Urothelium cell line (cell line): ENCODE measurements at regions not wholly inside any gene's neighbourhood (a gene's known extent, or its start where the extent isn't known, plus 50 kb on each side); places are given as distances from the start of the nearest gene placed in this dataset.

ENCODE experiments used
- DNase-seq: peaks from one replicate; pipeline ENCODE4 v3.0.0; 2011; ENCODE audit warnings: low spot score, mixed read lengths
- FAIRE-seq: peaks from 2 replicates; lab custom pipeline; 2011; peaks lifted over from hg19 to GRCh38; lab: Jason Lieb, UNC

DNA sequence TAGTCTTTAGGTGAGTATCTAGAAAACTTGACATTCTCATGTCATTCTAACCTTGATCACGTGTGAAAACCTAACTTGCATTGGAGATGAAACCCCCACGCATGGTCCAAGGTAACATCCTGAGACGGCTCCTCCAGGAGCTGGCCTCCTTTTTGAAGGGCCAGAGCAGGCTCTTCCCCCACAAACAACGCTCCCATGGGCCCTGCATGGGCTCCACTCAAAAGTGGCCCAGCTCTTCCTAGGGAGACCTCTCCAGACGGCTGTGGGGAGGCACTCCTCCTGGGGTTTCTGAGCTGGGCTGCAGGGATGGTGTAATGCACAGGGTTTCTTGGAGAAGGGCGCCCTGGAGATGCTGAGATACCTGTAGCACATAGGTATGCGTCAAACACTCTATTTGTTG, 296.2 kb upstream of the IRX1 start:
- no peak for FAIRE-seq

DNA sequence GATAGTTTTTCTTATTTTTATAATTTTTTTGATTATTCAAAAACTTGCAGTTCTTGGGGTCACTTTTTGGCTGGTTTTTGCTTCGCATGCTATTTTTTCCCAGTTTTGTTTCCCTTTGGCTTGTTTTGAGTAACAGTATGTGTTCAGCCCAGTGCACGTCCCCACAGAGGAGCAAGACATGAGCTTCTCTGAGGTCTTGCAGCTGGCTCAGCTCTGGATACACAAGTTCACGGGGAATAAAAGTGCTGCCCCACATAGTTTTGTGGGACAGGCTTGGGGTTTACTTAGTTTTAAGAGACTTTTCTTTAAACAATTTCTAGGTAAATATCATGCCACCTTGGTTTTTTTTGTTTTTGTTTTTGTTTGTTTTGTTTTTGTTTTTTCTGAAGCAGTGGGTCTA, 297.8 kb upstream of the IRX1 start:
- DNase-seq (no peak), FAIRE-seq (no peak)

More for the DNA sequence above, 296.2 kb upstream of the IRX1 start:
- DNase-seq: no peak

DNA sequence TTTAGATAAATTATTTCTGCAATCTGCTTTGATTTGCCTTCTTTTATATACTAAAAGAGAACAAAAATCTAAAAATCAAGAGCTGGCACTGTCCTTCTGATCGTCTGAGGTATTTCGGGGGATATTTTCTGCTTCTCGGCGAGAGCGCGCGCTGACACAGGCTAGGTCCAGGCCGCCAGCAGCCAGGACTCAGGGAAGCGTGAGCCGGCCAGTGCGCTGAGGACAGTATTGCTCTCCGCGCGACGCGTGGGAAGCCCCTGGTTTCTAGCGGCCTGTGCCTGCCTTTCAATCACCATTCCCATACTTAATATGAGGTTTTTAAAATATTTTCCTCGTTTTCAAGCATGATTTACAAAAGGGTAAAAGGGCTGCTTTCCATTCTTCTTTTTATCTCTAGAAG, 307.3 kb upstream of the IRX1 start:
- no peak for FAIRE-seq
- no peak for DNase-seq

DNA sequence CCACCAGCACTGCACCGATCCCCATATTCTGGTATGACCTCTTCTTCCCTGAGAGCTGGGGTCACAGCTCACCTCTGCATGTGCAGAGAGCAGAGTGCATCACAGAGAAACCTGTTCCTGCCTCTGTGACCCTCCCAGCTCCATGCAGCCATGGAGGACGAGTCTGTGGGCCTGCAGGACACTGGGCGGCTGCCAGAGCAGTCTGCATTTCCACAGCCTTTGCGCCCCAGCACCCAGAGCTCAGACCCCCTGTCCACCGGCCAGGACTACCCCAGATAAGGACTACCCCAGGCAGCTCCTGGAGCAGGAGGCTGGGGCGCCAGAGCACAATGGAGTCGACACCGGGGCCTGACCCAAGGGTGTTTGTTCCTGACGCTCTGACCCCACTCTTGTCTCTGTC, 308.1 kb upstream of the IRX1 start:
- no peak for DNase-seq
- FAIRE-seq: no peak

DNA sequence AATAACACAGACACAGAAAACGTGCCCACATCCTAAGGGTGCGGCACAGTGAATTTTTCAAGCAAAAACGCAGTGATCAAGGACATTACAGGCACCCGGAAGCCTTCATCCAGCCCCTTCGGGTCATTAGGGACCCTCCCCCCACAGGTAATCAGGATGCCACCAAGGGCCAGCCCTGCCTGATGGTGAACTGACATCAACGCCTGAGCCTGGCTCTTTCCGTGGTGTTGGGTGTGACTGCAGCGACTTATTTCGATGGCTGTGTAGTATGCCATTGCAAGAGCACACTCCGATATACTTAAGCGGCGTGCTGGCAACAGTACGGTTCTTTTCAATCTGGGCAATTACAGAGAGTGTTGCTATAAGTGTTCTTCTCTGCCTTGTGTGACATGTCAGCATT, 310.0 kb upstream of the IRX1 start:
- FAIRE-seq (no peak), DNase-seq (no peak)

DNA sequence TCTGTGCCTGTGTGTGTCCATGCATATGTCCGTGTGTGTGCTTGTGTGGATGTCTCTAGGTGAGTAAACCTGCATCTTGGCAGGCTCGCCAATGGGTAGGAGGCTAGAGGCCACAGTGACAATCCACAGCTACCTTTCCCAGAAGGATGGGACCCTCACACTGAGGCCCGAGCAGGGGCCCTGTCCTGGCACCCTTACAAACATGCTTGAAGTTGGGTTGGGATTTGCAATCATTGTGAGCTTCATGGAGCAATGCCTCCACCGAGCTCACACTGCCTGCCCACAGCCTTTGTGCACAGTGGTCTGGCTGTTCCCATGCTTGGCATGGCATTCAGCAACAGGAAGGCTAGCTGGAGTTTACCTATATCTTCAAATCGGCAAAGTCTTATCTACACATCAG, 311.1 kb upstream of the IRX1 start:
- no peak for FAIRE-seq

DNA sequence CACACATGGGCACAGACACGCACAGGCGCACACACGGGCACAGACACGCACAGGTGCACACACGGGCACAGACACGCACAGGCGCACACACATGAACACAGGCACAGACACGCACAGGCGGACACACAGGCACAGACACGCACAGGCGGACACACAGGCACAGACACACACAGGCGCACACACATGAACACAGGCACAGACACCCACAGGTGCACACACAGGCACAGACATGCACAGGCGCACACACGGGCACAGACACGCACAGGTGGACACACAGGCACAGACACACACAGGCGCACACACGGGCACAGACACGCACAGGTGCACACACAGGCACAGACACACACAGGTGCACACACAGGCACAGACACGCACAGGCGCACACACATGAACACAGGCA, 312.8 kb upstream of the IRX1 start:
- peak; percentile 89 for FAIRE-seq
- no peak for DNase-seq

More for the DNA sequence above, 311.1 kb upstream of the IRX1 start:
- no peak for DNase-seq

DNA sequence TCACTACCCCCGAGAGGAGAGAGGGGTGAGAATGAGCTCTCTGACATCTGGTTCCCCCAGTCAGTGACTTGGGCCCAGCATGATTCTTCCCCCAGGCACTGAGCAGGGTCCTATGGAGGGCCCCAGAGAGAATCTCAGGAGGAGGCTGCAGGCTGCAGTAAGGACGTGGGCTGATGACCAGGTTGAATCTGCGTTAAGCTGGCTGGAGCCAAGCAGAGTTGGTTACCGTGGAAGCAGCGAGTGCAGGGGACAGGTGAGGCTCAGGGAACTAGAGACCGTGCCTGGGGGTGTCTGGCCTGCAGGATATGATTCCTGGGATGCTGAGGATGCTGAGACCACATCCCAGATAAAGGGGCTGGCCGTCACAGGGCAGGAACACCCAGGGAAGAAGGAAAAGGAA, 314.3 kb upstream of the IRX1 start:
- FAIRE-seq (no peak), DNase-seq (no peak)

DNA sequence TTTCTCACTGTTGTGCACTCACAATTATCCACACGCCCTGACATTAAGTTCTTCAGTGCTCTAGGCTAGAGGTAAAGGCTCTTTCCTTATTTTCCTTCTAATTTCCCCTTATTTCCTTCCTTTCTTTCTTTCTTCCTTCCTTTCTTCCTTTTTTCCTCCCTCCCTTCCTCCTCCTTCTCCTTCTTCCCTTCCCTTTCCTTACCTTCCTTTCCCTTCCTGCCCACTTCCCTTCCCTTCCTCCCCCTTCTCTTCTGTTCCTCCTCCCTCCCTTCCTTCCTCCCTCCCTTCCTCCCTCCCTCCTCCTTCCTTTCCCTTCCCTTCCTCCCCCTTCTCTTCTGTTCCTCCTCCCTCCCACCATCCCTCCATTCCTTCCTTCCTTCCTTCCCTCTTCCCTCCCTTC, 317.0 kb upstream of the IRX1 start:
- no peak for FAIRE-seq
- DNase-seq: no peak

DNA sequence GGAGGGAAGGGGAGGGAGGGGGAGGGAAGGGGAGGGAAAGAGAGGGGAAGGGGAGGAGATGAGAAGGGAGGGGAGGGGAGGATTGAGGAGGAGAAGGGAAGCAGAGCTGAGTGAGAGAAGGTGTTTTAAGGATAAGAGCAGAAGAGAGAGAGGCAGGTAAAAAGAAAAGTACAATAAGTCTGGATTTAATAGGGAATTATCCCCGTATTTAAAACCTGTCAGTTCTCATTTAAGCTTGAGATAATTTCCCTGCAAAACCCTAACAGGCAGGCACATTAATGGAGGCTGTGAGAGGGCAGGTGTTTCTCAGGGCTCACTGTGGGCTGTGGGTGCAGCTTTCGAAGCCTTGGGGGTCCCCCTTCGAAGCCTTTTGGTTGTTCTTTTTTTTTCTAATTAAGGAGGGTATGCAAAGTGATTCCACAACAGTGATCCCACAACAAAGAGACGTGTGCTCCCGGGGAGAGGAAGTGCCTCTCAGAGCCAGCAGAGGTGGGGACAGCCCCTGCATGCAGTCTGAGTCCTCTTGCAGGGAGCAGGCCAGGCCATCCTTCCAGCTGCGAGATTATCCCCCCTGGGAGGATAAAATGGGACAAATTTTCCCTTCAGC, 317.9 kb upstream of the IRX1 start:
- DNase-seq: no peak
- no peak for FAIRE-seq

DNA sequence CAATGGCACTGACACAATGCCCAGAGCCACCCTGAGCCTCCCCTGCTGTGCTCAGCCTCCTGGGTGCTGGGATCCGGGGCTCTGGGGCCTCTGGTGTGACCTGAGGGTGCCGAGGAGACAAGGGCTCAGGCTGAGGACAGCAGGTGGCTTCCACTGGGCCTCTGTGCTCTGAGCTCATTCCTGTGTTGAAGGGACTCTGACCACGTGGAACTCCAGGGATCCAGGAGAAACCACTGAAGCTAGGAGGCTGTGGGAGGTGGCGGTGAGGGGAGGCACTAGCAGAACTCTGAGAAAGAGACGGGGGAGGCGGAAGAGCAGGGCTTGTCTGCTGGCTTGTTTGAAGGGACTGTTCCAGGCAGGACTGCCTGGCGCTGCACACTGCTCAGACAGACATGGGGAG, 318.7 kb upstream of the IRX1 start:
- FAIRE-seq (no peak), DNase-seq (no peak)

DNA sequence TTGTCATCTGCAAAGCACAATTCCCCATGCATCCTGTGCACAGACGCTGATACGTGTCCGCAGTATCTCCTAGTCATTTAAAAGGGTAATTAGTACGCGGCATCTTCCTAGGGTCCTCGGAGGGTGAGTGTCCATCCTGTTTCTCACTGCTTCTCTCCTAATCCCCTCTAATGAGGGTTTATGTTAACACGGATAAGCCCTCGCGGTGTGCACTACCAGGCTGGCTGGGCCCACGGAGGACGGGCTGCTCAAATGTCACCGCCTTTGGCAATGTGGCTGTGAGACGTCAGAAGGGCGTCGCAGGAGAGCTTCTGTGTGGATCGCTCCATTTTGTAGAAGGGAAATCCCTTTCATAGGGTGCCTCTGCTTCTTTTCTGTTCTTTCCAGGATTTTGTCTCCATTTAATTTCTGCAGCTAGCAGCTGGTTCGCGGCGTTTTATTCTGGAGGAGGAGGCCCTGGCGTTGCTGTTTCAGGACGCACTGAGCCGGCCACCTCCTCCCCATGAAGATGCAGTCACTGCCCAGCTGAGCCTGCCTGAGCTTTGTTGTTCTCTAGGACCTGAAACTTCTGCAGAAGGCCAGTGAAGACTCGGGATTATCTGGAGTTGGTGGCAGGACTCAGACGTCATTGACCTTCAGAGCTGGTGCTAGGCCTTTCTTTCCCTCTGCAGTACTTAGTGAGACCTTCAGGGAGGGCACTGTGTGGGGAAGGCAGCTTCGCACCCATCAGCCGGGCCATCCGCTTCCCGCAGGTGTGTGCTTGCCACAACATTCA, 326.1 kb upstream of the IRX1 start:
- FAIRE-seq (no peak), DNase-seq (no peak)

DNA sequence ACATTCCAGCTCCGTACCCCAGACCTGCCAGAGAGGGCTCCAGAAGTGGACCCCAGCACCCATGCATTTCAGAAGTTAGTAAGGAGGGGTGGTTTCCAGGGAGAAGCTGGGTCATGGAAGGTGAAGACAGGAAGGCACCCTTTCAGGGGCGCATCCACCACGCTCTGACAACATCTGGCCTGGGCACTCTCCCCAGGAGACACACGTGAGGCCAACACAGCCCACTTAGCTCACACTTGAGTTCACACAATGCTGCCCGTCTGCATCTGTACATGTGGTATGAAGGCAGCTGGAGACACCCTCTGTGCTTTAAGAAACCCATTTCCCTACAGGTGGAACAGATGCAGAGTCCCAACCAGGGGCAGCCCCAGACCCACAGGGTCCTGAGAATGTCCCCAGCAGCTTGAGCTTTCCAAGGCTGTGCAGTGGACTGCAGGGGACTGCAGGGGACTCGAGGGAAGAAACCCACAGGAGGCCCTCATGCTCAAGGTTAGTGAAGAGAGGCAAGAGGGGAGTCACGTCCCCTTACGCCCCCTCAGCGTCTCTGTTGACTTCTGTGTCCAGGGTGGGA, 326.8 kb upstream of the IRX1 start:
- no peak for DNase-seq

DNA sequence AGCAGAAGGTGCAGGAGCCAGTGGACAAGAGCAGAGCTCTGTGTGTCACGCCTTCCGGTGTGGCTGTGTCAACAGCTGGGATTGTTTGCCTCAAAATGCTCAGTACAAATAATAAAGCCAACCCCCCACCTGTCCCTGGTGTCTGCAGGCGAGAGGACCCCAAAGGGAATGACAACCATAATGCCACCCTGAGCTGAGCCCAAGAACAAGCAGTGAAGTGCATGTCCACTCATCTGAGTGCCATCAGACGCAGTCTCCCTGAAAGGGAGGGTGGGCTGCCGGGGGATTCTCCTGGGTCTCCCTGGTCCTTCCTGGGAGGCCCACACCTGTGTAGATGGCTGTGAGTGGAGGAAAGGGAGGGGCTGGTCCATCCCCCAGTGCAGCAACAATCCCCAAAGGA, 328.8 kb upstream of the IRX1 start:
- DNase-seq (no peak), FAIRE-seq (no peak)

More for the DNA sequence above, 326.8 kb upstream of the IRX1 start:
- FAIRE-seq: no peak

DNA sequence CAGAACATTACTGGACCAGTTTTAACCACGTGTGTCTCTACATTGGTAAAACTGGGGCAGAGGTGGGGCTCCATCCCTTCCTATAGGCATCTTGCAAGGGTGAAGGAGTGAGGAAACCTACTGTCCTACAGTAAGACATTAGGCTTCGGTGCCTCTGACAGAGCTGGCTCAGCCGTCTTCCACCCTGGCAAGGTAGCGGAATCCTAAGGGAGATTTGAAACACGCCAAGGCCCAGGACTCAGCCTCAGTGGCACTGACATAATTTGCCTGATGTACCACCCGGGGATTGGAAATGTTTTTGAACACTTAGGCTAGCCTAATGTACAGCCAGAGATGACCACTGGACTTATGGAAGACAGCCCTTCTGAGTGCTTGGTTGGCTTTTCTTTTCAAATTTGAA, 329.7 kb upstream of the IRX1 start:
- DNase-seq (no peak), FAIRE-seq (no peak)

DNA sequence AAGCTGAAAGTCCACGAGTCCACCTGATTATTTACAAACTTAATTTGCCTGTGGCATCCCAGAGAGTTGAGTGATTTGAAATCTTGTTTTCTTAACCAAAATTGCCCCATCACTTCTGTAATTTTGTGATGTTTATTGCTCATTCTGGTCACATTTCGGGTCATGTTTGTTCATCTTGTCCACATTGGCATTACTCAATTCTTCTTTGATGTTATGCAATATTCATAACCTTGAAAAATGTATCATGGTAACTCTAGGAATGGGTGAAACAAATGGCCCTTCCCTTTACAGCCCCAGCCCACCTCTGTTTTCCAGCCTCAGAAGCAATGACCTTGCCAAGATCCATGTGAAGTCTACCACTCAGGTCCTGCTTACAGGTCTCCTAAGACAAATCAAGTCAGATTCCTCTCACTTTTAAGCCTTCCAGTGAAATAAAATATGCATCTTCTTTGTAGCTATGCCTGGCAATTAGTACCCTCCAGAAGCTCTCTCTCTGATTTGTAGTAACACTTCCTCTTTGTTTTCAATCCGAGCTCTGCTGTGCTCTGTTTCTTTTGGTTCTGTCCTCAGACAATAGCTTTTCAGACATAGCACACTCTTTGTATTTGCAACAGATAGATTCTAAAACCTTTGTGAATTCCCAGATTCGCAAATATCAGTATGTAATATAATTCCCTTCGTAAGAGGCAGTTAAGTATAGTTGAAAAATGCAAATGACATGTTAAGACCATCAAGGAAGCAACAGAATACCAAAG, 330.3 kb upstream of the IRX1 start:
- no peak for DNase-seq
- no peak for FAIRE-seq

DNA sequence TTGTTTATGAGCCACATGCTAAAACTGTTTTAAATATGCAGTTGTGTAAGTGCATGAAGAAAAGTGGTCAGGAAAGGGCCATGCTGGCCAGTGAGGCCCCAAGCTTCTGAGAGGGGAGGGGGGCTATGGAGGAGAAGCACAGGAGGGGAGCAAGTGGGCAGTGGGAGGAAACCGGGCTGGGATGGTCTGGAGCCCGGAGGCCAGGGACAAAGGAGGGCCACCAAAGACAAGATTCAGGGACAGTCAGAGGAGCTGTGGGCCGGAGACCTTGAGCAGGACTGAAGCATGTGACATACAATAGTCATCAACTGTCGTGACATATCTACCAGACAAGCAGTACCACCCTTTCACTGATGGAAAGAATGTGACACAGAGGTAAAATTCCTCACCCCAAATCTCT, 333.2 kb upstream of the IRX1 start:
- DNase-seq: no peak
- FAIRE-seq: no peak

DNA sequence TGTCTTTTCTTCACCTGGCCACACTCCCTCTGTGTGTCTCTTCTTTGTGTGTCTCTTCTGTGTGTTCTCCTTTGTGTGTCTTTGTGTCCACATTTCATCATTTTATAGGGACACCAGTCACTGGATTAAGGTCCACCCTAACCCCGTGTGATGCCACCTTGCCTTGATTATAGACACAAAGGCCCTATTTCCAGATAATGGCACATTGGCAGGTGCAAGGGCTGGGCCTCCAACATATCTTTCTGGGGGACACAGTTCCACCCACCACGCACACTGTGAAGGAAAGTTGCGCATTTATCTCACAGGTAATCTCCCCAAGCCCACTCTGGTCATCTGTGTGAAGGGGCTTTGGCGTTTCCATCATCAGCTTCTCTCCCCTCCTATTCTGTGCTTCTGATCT, 334.6 kb upstream of the IRX1 start:
- FAIRE-seq (no peak), DNase-seq (no peak)

DNA sequence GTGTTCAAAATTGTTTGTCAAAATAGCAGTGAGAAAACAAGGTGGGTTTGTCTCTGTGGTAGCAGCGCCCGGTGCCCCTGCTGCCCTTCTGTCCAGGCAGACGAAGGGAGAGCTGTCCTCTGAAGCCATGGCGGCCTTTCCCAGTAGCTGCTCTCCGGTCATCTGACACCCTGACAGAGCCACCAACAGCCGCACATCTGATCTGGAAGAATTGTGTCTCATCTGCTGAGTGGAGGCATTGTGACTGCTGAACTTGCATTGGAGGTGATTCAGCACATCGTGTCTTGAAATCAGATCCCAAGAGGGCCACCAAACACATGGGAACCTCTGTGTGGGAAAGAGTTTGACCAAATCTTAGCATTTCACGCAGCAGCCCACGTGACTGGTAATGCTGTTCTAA, 337.6 kb upstream of the IRX1 start:
- no peak for FAIRE-seq

DNA sequence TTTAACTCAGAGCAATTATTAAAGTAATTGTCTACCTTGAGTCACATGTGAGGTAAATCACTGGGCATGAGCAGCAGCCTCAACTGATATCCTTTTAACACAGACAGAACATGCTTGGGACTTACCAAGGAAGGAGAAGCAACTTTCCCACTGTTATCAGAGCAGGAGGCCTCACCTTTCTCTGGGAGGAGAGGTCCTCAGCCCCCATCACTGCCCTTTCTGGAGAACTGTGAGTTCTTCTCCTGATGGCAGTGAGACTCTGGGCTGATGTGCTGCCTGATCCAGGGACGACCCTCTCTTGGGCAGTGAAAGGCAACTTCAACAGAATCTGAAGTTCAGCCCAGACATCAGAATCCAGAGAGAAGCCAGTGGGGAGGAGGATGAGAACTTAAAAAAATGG, 343.4 kb upstream of the IRX1 start:
- no peak for DNase-seq
- FAIRE-seq: no peak

More for the DNA sequence above, 337.6 kb upstream of the IRX1 start:
- no peak for DNase-seq

DNA sequence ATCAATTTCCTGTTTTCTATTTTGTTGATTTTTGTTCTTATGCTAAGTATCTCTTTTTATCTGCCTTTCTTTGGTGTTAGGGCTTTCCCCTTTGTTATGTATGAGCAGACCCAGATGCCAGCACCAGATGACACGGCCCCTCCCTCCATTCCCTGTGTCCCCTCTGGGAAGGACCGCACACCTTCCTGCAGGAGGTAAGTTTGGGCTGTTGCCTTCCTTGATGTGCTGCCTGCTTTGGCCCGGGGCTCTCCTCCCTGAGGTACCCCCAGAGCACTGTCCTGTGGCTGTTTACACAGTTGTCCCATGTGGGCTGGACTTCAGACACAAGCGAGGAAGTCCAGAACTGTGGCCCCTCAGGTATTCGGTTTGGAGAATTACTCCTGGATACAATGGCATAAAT, 343.8 kb upstream of the IRX1 start:
- FAIRE-seq (no peak), DNase-seq (no peak)

DNA sequence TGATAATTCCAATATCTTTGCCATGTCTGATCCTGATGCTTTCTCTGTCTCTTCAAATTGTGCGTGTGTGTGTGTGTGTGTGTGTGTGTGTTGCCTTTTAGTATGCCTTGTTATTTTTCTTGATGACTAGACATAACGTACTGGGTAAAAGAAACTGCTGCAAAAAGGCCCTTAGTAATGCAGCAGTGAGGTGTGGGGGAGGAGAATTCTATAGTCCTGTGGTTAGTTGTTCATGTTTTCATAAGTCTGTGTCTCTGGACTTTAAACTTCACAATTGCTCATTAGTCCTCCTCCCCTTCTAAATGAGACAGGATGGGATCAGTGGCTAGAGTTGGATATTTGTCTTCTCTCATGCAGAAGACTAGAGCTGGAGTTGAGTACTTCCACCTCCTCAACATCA, 346.2 kb upstream of the IRX1 start:
- no peak for DNase-seq

More for the DNA sequence above, 346.2 kb upstream of the IRX1 start:
- no peak for FAIRE-seq
